GM18508 (cell line): ENCODE measurements at regions not wholly inside any gene's neighbourhood (a gene's known extent, or its start where the extent isn't known, plus 50 kb on each side); places are given as distances from the start of the nearest gene placed in this dataset.

ENCODE experiments used
- ATAC-seq: cut with Tn5 transposase; IDR thresholded peaks from one replicate; pipeline ENCODE4 v1.9.1; 2021; ENCODE audit warnings: moderate number of reproducible peaks; ENCODE audit not compliant: insufficient read depth, unreplicated experiment

GRCh38 chr15:31544361-31544760 is 217.7 kb downstream of the KLF13 start:
- no peak for ATAC-seq

DNA sequence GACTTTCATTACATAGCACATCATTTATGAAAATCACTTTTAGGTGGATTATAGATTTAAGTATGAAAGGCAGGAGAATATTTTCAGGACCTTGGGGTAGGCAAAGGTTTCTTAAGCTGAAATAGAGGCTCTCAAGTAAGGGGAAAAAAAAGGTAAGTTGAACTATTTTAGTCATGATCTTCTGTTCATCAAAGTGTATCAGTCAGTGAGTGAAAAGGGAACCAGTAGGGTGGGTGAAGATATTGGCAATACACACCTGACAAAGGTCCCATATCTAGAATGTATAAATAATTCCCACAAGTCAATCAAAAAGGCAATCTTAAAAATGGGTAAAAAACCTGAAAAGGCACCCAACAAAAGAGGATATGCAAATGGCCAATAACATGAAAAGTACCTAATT is 218.6 kb downstream of the KLF13 start:
- no peak for ATAC-seq

- ATAC-seq: no peak
Observed at GRCh38 chr15:31550211-31550977, 223.8 kb downstream of the KLF13 start.

GRCh38 chr15:31551323-31551722 is 224.7 kb downstream of the KLF13 start:
- no peak for ATAC-seq

DNA sequence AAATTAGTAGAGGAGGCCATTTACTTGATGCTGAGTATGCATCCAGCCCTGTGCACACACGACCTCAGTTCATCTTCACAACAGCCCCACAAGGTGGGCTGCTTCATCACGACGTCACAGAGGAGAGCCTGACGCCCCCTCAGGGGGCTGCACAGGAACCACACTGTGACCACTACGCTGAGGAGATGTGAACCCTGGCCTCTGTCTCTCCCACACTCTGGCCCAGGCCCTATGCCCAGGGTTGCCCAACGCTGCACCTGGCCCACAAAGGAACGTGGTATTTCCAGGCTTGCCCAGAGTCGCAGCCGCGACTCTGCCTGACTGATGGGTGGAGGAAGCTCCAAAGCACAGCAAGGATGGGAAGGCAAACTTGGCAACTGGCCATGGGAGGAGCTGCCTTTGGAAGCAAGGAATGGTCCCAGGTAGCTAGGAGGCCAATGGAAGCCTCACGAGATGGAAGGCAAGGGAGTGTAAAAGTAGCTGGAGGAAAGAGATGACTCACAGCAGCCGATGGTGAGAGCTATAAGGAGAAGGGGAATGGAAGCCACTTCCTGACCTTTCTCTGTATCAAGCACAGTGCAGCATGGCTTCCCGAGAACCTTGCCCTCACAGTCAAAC is 226.0 kb downstream of the KLF13 start:
- no peak for ATAC-seq

DNA sequence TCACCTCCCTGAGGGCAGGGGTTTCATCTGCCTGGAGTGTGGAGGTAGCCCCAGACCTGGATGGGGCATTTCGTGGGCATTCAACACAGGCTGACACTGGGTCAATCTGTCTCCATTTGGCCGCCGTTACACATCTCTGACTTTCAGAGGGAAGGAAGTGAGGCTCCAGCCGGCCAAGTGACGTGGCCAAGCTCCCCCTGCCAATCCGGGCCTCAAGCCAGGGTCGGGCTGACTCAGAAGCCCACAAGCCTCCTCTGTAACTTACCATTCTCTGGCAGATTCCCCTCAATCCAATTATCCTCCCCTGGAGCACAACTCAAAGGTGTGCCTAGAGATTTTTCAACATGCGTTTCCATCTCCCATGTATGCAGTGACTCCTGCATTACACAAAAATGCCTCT is 227.6 kb downstream of the KLF13 start:
- no peak for ATAC-seq

DNA sequence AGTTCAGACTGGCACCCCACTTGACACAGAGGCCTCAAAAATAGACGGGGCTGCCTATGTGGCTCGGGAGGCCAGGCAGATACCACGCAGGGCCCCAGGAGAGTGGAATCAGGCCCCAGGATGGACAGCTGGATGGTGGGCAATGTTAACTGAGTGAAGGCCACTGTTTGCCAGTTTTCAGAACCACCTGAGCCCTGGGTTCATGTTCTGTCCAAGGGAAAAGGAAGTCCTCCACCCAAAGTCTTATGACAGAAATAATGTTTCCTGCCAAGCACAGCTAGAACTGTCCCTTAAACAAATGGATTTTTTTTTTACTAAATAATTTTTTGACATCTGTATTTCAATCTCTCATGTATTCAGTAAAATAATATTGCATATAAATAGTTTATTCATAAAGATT is 228.4 kb downstream of the KLF13 start:
- no peak for ATAC-seq

- ATAC-seq: no peak
Observed at GRCh38 chr15:31556494-31557150, 230.0 kb downstream of the KLF13 start.

DNA sequence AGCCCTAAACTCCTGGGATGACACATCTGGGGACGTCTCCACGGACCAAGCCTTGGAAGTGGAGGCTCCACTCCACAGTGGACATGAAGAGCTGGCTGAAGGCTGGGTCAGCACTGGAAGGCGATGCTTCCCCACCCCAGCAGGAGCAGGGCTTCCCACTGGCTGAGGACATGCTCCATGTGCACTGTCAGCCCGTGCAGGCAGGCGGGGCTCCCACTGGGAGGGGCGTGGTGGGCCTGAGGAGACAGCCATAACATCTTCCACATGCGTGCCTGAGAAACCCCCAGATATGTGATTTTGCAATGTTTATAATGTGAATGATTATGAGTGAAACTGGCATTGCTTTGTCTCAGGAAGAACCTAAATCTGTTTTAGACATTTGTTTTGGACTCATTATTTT is 231.3 kb downstream of the KLF13 start:
- no peak for ATAC-seq

DNA sequence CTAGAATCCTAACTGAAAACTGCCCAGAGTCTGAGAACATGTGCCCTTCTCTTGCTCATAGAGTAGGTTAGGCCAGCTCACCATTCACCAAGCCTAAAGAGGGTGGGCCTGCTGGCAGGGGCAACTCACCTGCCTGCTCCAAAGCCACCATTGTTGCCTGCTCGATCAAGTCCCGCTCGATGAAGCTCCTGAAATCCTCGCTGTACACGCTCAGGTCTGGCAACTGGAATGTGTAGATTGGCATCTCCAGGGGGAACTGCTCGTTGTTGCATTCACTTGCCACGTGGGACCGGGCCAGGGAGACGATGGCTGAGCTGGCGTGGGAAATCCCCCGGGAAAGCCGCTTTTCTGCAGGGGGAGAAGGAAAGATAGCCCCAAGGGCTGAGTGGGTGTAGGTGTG is 232.2 kb downstream of the KLF13 start:
- no peak for ATAC-seq

DNA sequence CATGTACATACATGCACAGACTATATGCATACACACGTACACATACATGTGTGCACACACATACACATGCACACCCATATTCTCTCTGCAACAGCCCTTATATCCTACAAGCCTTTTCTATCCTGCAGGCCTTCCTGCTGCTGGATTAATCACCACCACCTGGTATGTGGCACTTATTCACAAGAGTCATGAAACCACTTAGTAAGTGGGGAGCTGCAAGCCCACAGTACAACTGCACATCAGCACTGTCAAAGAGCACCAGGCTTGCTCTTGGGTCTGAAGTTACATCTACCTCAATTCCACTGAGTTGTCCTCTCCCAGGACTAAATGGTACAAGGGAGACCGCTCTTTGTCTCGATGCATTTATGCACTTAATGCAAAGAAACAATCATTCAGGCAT is 233.2 kb downstream of the KLF13 start:
- ATAC-seq: no peak

- no peak for ATAC-seq
Observed at GRCh38 chr15:31560643-31561042, 234.0 kb downstream of the KLF13 start.

DNA sequence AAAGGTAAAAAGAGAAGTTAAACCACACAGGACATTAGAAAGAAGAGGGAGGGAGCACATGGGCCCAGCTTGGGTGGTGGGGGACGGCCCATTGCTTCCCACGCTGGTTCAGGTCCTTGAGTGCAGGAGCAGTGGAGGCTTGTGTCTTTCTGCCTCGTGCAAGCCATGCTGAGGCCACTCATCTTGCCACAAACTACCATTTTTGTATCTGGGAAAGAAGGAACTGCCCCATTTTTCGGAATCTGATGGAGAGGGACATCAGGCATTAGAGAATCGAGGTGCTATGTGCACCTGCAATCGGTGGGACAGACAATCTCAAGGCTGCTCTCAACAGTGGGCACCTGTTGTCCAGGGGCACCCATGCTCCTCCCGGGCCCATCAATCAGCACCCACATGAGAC is 234.5 kb downstream of the KLF13 start:
- no peak for ATAC-seq

DNA sequence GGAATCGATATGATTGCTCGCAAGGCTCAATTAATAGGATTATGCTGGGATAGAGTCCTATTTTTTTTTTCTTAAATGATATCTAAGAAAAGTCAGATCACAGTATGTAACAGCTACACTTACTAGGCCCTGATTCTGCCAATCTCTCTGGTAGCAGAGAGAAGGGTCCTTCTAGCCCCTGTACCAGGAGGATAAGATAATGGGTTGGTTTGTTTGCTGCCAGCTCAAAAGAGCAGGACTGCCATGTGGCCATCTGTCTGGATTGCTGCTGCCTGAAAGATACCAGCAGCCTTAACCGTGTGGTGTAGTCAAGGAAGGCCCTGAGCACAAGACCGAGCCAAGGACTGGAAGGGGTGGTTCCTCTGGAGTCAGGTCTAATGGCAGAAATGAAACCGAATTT is 236.4 kb downstream of the KLF13 start:
- no peak for ATAC-seq

GRCh38 chr15:31563421-31563820 is 236.8 kb downstream of the KLF13 start:
- no peak for ATAC-seq

- no peak for ATAC-seq
Observed at GRCh38 chr15:31567861-31568260, 241.2 kb downstream of the KLF13 start.

GRCh38 chr15:31569836-31570235 is 243.2 kb downstream of the KLF13 start:
- no peak for ATAC-seq

DNA sequence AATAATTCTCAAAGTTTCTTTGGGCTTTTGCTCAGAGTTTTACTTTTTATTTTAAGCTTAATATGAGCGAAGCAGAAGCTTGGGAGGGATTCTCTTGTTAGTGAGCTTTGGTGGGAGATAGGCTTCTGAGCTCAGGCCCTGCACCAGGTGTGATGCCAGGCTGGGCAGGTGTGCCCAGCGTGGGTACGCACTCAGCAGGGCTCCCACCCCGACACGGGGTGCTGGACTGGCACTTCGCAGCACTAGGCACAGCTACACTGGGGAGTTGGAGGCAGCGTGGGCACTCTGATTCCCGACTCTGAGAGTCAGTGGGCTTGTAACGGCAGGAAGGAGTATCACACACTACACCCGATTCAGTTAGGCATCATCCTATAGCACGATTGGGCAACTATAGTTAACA is 244.0 kb downstream of the KLF13 start:
- ATAC-seq: no peak

DNA sequence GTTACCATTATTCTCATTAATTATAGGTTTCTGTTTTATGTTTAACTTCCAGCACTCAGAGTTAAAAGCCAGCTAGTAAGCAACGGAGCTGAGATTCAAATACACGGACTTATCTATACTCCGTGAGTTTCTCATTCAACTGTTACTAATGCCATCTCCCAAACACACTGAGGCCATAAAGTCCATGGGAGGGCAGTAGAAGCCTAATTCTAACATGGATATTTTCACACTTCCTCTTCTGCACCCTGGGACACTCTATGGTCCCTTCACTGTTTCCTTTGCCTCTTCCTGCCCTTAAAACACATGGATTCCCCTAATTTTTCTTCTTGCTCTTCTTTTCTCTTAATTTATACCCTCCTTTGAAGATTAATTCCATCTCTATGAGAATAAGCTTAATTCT is 245.0 kb downstream of the KLF13 start:
- ATAC-seq: no peak

- ATAC-seq: no peak
Observed at GRCh38 chr15:31573759-31574158, 247.1 kb downstream of the KLF13 start.

GRCh38 chr15:31574766-31575165 is 248.1 kb downstream of the KLF13 start:
- no peak for ATAC-seq

DNA sequence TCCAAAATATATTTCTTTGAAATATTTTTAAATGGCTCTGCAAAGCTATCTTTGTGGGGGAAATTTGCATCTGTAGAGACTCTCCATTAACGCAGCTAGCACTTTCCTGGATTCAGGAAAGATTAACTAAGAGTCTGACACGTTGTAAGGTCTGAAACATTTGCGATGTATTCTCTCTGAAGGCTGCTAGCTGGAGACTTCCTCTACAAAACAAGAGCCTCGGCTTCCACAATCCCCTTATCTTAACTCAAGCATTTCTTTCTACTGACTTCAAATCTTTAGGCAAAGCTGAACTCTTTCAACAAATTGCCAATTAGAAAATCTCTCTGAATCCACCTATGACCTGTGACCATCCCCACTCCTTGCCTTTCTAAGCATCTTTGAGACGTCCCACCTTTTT is 250.5 kb downstream of the KLF13 start:
- no peak for ATAC-seq
